ENCODE measurements at regions not wholly inside any gene's neighbourhood (a gene's known extent, or its start where the extent isn't known, plus 50 kb on each side); places are given as distances from the start of the nearest gene placed in this dataset.

DNA sequence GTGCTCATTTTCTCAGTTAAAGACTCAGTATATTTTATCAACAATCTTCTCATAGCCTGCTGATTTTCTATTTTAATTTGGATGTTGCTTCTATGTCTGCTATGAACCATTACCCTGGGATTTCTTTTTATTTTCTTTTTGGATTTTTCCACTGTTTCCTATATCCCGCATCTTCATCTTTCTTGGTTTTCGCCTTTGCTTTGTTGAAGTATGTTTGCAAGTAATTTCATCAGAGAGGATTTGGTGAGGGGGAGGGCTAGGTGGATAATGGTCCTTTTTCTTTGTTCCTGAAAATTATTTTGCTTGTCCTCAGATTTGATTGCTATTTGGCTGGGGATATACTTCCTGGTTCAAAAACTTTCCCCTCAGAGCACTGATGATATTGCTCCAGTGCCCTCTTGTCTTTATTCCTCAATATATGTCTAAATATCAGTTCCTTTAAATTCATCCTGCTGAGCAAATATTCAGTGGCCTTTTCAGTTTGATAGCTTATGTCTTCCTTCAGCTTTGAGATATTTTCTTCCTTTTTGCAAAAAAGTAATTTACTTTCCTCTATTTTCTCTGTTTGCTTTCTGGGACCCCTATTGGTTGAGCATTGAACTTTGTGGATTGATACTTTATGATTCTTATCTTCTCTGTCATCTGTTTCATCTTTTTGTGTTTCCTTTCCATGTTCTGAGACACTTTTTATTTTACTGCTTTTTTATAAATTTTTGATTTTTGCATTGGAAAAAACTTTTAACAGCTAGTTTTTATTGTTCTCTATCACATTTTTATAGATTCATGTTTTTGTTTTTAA lies 227.6 kb upstream of the ELL2 start:
- TF ChIP-seq CBFB (CRISPR knock-in tag; IDR thresholded peaks at IDR 0.05; ENCODE audit: low read depth): no peak
- no peak for TF ChIP-seq IRF1 (CRISPR knock-in tag; IDR thresholded peaks at IDR 0.05)
- TF ChIP-seq SP1 (CRISPR knock-in tag; conservative IDR thresholded peaks at IDR 0.05): no peak
- TF ChIP-seq CTCF (IDR thresholded peaks at IDR 0.05): no peak
- TF ChIP-seq JAZF1 (CRISPR knock-in tag; IDR thresholded peaks at IDR 0.05): no peak
- TF ChIP-seq TEAD1 (CRISPR knock-in tag; IDR thresholded peaks at IDR 0.05): no peak
- no peak for TF ChIP-seq NR1H2 (CRISPR knock-in tag; IDR thresholded peaks at IDR 0.05)
- TF ChIP-seq ATF2 (CRISPR knock-in tag; IDR thresholded peaks at IDR 0.05; ENCODE audit: borderline replicate concordance, low read depth): no peak
- no peak for TF ChIP-seq HMGA2 (CRISPR knock-in tag; IDR thresholded peaks at IDR 0.05)
- no peak for TF ChIP-seq PREB (CRISPR knock-in tag; IDR thresholded peaks at IDR 0.05; ENCODE audit: borderline replicate concordance)
- no peak for TF ChIP-seq NR2C2 (CRISPR knock-in tag; IDR thresholded peaks at IDR 0.05)
- TF ChIP-seq PRRX2 (CRISPR knock-in tag; IDR thresholded peaks at IDR 0.05): no peak
- TF ChIP-seq, protein P1, sequence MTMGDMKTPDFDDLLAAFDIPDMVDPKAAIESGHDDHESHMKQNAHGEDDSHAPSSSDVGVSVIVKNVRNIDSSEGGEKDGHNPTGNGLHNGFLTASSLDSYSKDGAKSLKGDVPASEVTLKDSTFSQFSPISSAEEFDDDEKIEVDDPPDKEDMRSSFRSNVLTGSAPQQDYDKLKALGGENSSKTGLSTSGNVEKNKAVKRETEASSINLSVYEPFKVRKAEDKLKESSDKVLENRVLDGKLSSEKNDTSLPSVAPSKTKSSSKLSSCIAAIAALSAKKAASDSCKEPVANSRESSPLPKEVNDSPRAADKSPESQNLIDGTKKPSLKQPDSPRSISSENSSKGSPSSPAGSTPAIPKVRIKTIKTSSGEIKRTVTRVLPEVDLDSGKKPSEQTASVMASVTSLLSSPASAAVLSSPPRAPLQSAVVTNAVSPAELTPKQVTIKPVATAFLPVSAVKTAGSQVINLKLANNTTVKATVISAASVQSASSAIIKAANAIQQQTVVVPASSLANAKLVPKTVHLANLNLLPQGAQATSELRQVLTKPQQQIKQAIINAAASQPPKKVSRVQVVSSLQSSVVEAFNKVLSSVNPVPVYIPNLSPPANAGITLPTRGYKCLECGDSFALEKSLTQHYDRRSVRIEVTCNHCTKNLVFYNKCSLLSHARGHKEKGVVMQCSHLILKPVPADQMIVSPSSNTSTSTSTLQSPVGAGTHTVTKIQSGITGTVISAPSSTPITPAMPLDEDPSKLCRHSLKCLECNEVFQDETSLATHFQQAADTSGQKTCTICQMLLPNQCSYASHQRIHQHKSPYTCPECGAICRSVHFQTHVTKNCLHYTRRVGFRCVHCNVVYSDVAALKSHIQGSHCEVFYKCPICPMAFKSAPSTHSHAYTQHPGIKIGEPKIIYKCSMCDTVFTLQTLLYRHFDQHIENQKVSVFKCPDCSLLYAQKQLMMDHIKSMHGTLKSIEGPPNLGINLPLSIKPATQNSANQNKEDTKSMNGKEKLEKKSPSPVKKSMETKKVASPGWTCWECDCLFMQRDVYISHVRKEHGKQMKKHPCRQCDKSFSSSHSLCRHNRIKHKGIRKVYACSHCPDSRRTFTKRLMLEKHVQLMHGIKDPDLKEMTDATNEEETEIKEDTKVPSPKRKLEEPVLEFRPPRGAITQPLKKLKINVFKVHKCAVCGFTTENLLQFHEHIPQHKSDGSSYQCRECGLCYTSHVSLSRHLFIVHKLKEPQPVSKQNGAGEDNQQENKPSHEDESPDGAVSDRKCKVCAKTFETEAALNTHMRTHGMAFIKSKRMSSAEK (CRISPR knock-in tag; IDR thresholded peaks at IDR 0.05; ENCODE audit: borderline replicate concordance): no peak
- no peak for TF ChIP-seq HMGXB4 (CRISPR knock-in tag; IDR thresholded peaks at IDR 0.05)
